HUES48 (cell line): ENCODE measurements at regions not wholly inside any gene's neighbourhood (a gene's known extent, or its start where the extent isn't known, plus 50 kb on each side); places are given as distances from the start of the nearest gene placed in this dataset.
A peak's percentile ranks its signal among the peaks of the same experiment; 100 is the strongest.

Experiments used
- H3K27ac ChIP-seq: one replicate; pipeline ENCODE4 v1.7.0; 2013; ENCODE audit warnings: low read depth, low read length, inconsistent platforms
- H3K27me3 ChIP-seq: 2 replicates; pipeline ENCODE4 v1.6.1; 2013; ENCODE audit warnings: mild to moderate bottlenecking, low read length; ENCODE audit not compliant: control insufficient read depth, insufficient read depth
- H3K36me3 ChIP-seq: 2 replicates; pipeline ENCODE4 v1.6.1; 2013; ENCODE audit warnings: low read length; ENCODE audit not compliant: control insufficient read depth, insufficient read depth
- H3K4me1 ChIP-seq: 2 replicates; pipeline ENCODE4 v1.6.1; 2013; ENCODE audit warnings: mild to moderate bottlenecking, low read length; ENCODE audit not compliant: control insufficient read depth, insufficient read depth
- H3K4me3 ChIP-seq: 2 replicates; pipeline ENCODE4 v1.5.1; 2013; ENCODE audit warnings: mild to moderate bottlenecking, low read depth, low read length
- H3K9ac ChIP-seq: 2 replicates; pipeline ENCODE4 v1.6.1; 2013; ENCODE audit warnings: mild to moderate bottlenecking, low read depth, low read length, moderate library complexity
- H3K9me3 ChIP-seq: 2 replicates; pipeline ENCODE4 v1.6.1; 2013; ENCODE audit warnings: low read length; ENCODE audit not compliant: control insufficient read depth, insufficient read depth

DNA sequence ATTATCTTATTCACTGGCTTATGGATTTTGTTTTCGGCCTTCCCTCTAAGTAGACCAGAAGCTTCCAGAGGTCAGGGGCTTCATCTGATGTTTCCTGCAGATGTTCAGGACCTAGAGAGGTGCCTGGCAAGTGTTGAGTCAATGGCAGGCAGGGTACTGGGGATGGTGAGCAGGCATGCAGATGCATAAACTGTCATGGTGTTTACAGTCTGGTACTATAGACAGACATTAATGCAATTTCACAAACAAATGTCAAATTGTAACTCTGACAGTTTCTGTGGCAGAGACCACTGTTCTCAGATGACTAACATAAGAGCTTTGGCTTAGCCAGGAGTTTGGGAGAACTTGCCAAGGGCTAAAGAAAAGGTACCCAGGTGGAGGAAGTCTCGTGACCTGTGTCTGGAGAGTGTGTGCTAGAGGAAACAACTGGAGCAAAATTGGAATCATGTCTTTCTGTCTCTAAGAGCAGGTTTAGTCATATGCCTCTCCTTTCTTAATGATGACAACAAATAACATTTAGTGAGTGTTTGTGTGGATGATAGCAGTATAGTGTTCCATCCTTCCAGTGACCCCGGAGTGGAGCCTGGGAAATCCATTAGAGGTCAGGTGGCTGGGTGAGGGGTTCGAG lies 53.7 kb upstream of the TRAK1 start:
- H3K9ac ChIP-seq = no peak overlapping the region

DNA sequence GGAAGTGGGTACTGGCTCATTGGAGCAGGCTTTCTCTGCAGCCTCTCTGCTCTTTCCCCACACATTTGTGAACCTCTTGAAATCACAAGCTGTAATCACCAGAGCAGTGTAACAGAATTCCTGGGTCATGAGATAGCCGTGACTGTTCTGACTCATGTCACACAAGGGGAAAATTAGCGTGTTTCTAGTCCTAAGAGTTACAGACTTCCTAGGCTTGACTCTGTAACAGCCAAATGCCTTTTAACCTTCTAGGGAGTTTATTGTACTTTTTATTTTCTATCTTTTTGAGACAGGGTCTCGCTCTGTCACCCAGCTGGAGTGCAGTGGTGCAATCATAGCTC lies 54.7 kb upstream of the TRAK1 start:
- H3K9ac ChIP-seq = no peak overlapping the region
- no peaks in the 10 kb centered on the region for H3K9me3 ChIP-seq
- no peaks in the 10 kb centered on the region for H3K27me3 ChIP-seq
- peaks cover 18% of the 10 kb centered on the region for H3K4me1 ChIP-seq
- no peak overlapping the region for H3K27ac ChIP-seq
- no peaks in the 10 kb centered on the region for H3K36me3 ChIP-seq
- H3K4me3 ChIP-seq = no peak overlapping the region

More for the DNA sequence above, 53.7 kb upstream of the TRAK1 start:
- Histone ChIP-seq H3K27me3 (no peaks in the 10 kb centered on the region), H3K9me3 (no peaks in the 10 kb centered on the region), H3K4me3 (no peak overlapping the region), H3K36me3 (no peaks in the 10 kb centered on the region), H3K4me1 (peaks cover 8% of the 10 kb centered on the region), H3K27ac (no peak overlapping the region)

DNA sequence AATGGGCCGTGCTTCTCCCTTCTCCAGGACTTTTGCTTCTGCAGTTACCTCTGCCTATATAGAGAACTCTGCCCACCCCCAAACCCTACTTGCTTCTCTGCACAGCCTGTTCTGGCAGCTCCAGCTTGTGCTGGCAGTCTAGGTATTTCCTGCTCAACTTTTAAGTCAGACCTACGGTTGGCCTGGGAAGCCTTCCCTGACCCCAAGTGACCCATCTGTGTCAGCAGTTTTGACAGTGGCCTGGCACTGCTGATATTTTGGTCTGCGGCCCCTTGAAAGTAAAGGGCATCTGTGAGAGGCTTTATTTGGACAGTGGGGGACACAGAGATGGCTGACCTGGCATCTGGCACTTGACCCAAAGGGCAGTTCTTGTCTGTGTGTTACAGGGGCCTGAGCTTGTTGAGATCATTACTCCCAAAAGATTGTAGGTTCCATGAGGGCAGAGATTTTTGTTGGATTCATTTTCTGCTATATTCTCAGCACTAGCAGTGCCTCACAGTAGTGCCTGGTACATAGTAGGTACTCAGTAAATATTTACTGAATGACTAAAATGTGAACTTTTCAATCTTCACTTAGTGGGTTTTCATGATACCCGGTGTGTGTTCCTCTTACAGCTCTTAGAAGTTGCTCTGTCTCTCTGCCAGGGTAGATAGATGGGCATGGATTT lies 55.2 kb upstream of the TRAK1 start:
- H3K36me3 ChIP-seq = no peaks in the 10 kb centered on the region
- H3K27ac ChIP-seq = no peak overlapping the region
- H3K9ac ChIP-seq = no peak overlapping the region
- no peaks in the 10 kb centered on the region for H3K27me3 ChIP-seq
- H3K4me1 ChIP-seq = peaks cover 19% of the 10 kb centered on the region
- H3K4me3 ChIP-seq = no peak overlapping the region
- H3K9me3 ChIP-seq = no peaks in the 10 kb centered on the region

DNA sequence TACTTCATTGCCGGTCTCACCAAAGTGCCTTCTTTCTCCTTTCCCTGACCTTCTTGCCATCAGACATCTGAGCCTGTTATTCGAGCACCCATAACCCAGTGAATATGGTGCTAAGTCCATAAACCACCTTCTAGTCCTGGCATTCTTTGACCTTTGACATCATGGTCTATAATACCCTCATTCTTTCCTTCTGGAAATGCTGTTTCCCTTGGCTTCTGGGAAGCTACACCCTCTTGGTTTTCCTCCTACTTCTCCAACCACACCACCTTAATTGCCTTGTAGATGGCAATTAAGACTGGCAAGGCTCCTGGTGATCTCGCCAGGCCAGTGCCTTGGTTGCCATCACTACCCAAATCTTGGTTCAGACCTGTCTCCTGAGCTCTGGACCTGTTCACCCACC lies 56.1 kb upstream of the TRAK1 start:
- H3K4me1 ChIP-seq = peaks cover 19% of the 10 kb centered on the region
- no peaks in the 10 kb centered on the region for H3K27me3 ChIP-seq
- H3K4me3 ChIP-seq = no peak overlapping the region

DNA sequence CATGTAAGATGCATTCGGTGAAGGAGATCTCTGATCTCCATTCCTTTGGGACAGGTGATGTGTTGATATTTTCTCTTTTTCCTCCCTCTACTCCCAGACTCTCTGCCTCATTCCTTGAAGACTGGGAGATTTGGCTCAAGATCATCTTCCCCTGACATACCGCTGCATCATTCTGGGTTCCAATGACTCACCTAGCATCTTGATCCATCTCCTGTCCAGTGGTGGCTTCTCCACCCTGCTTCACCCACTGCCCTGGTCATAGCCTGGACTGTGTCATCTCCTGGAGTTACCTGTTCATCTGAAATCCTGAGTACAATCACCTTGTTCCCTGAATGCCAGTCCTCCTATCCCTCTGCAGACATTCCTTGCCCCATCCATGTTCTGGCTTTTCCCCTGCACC lies 57.4 kb upstream of the TRAK1 start:
- Histone ChIP-seq H3K9ac (no peak overlapping the region), H3K27ac (no peak overlapping the region), H3K9me3 (no peaks in the 10 kb centered on the region), H3K4me1 (peaks cover 19% of the 10 kb centered on the region), H3K36me3 (no peaks in the 10 kb centered on the region), H3K4me3 (no peak overlapping the region), H3K27me3 (no peaks in the 10 kb centered on the region)

More for the DNA sequence above, 56.1 kb upstream of the TRAK1 start:
- no peak overlapping the region for H3K27ac ChIP-seq
- no peaks in the 10 kb centered on the region for H3K9me3 ChIP-seq
- H3K36me3 ChIP-seq = no peaks in the 10 kb centered on the region
- H3K9ac ChIP-seq = no peak overlapping the region

DNA sequence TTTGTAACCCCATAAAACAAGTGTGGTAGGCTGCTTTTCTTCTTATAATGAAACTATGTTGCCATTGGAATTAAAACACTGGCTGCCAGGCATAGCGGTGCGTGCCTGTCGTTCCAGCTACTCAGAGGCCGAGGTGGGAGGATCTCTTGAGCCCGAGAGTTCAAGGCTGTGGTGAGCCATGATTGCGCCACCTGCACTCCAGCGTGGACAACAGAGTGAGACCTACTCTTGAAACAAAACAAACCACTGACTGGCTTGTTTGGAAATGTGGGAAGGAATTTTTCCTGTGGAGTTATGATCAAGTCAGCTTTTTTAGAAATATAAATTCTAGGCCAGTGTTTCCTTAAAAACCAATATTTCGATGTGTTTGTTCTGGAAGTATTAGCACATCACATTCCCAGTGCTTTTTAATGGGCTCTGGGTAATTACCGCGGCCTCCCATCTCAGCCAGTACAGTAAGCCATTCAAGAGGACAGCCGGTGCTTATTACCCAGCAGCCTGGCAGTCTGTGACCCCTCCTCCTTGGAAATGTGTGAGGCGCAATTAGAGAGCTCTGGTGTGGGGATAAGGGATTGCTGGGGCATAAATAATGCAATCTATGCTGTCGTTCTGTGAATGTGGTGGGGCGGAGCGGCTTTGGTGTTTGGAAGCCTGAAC lies 58.3 kb upstream of the TRAK1 start:
- Histone ChIP-seq H3K9ac (no peak overlapping the region), H3K9me3 (no peaks in the 10 kb centered on the region), H3K36me3 (no peaks in the 10 kb centered on the region), H3K27ac (peak overlapping the region; percentile 78), H3K27me3 (no peaks in the 10 kb centered on the region), H3K4me1 (peaks cover 19% of the 10 kb centered on the region), H3K4me3 (no peak overlapping the region)

DNA sequence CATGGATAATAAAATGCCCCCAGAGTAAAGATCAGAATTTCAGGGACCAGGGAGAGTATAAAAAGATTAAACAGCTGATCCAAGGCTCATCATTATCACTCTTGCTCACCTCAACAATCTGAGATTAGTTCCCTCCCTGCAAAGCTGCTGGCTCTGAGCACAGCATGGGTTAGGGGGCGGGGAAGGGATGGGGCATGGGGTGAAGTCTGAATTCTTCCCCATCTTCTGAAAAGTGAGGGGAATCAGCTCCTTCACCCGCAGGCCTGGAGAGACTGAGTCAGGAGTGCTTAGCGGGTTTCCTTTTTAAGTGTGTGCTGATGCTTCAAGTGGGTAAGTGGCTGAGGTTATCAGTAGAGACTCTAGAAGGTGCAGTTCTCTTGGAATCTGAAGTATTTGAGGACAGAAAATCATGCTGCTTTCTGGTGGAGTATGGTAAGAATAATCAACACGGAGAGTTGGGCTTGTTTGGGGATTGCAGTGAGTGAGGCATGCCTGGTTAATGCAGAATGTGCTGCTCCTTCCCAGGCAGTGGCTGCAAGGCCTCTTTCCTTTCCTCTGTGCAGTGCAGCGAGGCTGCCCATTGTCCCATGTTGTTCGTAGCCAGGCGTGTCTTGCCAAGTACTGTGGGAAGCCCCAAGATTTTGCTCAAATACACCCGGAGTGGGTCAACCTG lies 59.2 kb upstream of the TRAK1 start:
- Histone ChIP-seq H3K4me1 (peaks cover 19% of the 10 kb centered on the region), H3K9ac (peak overlapping the region; percentile 24; the same call in 1 of the 2 replicates), H3K4me3 (no peak overlapping the region), H3K27ac (peak overlapping the region; percentile 78), H3K36me3 (no peaks in the 10 kb centered on the region), H3K27me3 (no peaks in the 10 kb centered on the region), H3K9me3 (no peaks in the 10 kb centered on the region)

DNA sequence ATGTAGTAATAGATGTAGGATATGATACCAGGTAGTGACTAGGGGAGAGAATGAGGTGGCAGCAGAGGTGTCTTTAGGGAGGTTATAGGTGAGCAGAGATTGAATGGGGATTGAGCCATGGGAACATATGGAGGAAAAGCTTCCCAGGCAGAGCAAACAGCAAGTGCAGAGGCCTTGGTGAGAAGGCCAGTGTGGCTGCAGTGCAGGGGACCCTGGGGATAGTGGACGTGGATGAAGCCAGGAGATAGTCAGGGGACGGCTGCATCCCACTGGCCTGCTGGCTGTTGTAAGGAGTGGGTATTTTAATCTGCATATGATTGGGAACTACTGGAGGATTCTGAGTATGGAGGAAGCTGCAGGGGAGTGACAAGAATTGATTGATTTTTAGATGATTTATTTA lies 62.7 kb upstream of the TRAK1 start:
- H3K27ac ChIP-seq = no peak overlapping the region

DNA sequence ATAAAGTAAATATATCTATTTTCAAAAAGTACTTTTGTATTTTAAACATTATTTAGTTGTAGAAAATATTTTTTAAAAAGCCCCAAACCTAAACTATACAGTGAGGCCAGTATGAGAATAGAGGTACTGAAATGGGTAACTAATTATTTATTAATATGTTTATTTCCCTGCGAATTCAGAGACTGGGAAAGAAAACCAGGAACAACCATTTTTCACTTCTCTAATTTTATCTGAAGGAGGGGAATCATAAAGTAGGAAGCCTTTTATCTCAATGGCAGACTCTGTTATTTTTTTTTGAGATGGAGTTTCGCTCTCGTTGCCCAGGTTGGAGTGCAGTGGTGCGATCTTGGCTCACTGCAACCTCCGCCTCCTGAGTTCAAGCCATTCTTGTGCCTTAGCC lies 63.6 kb upstream of the TRAK1 start:
- H3K36me3 ChIP-seq = no peaks in the 10 kb centered on the region
- no peaks in the 10 kb centered on the region for H3K27me3 ChIP-seq
- no peaks in the 10 kb centered on the region for H3K9me3 ChIP-seq
- H3K4me1 ChIP-seq = peaks cover 41% of the 10 kb centered on the region
- no peak overlapping the region for H3K27ac ChIP-seq
- H3K9ac ChIP-seq = no peak overlapping the region
- H3K4me3 ChIP-seq = no peak overlapping the region

More for the DNA sequence above, 62.7 kb upstream of the TRAK1 start:
- H3K9ac ChIP-seq = no peak overlapping the region
- no peaks in the 10 kb centered on the region for H3K27me3 ChIP-seq
- H3K4me1 ChIP-seq = peaks cover 42% of the 10 kb centered on the region
- H3K36me3 ChIP-seq = no peaks in the 10 kb centered on the region
- no peak overlapping the region for H3K4me3 ChIP-seq
- H3K9me3 ChIP-seq = no peaks in the 10 kb centered on the region

DNA sequence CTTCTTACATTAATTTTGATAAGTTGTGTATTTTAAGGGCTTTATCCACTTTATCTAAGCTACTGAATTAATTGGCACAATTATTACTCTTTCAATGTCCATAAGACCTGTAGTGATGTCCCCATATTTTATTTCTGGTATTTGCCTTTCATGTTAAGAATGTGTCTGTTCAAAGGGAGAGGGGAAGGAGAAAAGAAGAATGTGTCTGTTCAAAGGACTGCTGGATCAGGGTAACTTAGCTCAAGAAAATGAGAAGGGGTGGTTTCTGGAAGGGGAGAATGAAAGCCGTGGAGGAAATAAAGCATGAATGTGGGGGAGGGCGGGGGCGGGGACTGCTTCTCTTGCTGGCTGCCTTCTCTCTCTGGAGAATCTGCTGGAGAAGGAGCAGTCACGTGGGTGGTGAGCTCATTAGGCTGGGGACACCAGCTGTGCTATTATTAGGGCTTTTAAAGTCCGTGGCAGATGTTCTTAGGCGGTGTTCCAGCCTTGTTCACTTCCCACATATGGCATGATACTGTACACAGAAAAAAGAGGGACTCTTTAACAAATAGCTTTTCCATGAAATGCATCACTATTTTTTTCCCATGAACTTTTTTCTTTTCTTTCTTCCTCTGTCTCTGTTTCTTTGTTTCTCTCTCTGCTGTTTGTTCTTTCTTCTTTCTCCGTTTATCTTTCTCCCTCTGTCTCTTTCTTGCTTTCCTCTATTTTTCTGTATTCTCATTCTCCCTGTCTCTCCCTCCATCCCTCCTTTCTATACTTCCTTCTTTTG lies 63.7 kb upstream of the ULK4 start:
- peaks cover 43% of the 10 kb centered on the region for H3K4me1 ChIP-seq
- no peaks in the 10 kb centered on the region for H3K27me3 ChIP-seq
- H3K36me3 ChIP-seq = no peaks in the 10 kb centered on the region
- H3K27ac ChIP-seq = peak overlapping the region; percentile 96
- peak overlapping the region; percentile 49 for H3K9ac ChIP-seq
- peak overlapping the region; percentile 51 for H3K4me3 ChIP-seq
- no peaks in the 10 kb centered on the region for H3K9me3 ChIP-seq
